PFSK-1 (cell line): ENCODE measurements at regions not wholly inside any gene's neighbourhood (a gene's known extent, or its start where the extent isn't known, plus 50 kb on each side); places are given as distances from the start of the nearest gene placed in this dataset.

Experiments
- FOXP2 ChIP-seq: optimal IDR thresholded peaks from 2 replicates; pipeline ENCODE3; 2011; ENCODE audit warnings: borderline replicate concordance, control low read depth, inconsistent platforms; ENCODE audit not compliant: insufficient read depth; ENCODE audit errors: extremely low read length, extremely low read depth
- POLR2AphosphoS5 ChIP-seq: IDR thresholded peaks from 2 replicates; pipeline ENCODE4 v1.6.1; 2012; ENCODE audit warnings: low read depth, mild to moderate bottlenecking, control low read depth, low read length, moderate library complexity
- REST ChIP-seq, 2 experiments: IDR thresholded peaks; 2 replicates each; pipeline versions ENCODE4 v1.6.1 to v1.8.0; 2011 to 2012; ENCODE audit warnings: low read depth in 2 of 2, low read length in 2 of 2, control low read depth in 1 of 2, inconsistent platforms in 1 of 2, mild to moderate bottlenecking in 1 of 2, moderate library complexity in 1 of 2; ENCODE audit not compliant: insufficient read depth in 1 of 2
- SIN3A ChIP-seq: IDR thresholded peaks from 2 replicates; pipeline ENCODE4 v1.6.1; 2012; ENCODE audit warnings: mild to moderate bottlenecking, low read length, moderate library complexity, borderline replicate concordance; ENCODE audit not compliant: insufficient read depth
- TAF1 ChIP-seq: IDR thresholded peaks from 2 replicates; pipeline ENCODE4 v1.6.1; 2012; ENCODE audit warnings: low read length, control low read depth, borderline replicate concordance; ENCODE audit not compliant: insufficient read depth

- TF ChIP-seq FOXP2 (no peak), POLR2AphosphoS5 (no peak), TAF1 (no peak), SIN3A (no peak), REST (IDR thresholded peaks at IDR 0.05; ENCODE audit: insufficient read depth in 1 of 2, low read depth in 2 of 2, low read length in 2 of 2) (no peak)
Observed at GRCh38 chr7:156191090-156191489, 378.8 kb upstream of the SHH start.

- TF ChIP-seq REST (IDR thresholded peaks at IDR 0.05; ENCODE audit: insufficient read depth in 1 of 2, low read depth in 2 of 2, low read length in 2 of 2) (no peak), TAF1 (no peak), POLR2AphosphoS5 (no peak), FOXP2 (no peak)
Observed at GRCh38 chr7:156185076-156185475, 372.8 kb upstream of the SHH start.

- TF ChIP-seq TAF1 (no peak), FOXP2 (no peak)
Observed at GRCh38 chr7:156184164-156184563, 371.9 kb upstream of the SHH start.

- TF ChIP-seq FOXP2 (no peak), POLR2AphosphoS5 (no peak), REST (IDR thresholded peaks at IDR 0.05; ENCODE audit: insufficient read depth in 1 of 2, low read depth in 2 of 2, low read length in 2 of 2) (no peak), TAF1 (no peak), SIN3A (no peak)
Observed at GRCh38 chr7:156180451-156181229, 368.4 kb upstream of the SHH start.

GRCh38 chr7:156179872-156180390, 367.7 kb upstream of the SHH start:
- no peak for TF ChIP-seq FOXP2
- TF ChIP-seq TAF1: no peak
- no peak for TF ChIP-seq POLR2AphosphoS5
- TF ChIP-seq REST (IDR thresholded peaks at IDR 0.05; ENCODE audit: insufficient read depth in 1 of 2, low read depth in 2 of 2, low read length in 2 of 2): no peak
- no peak for TF ChIP-seq SIN3A
